ENCODE measurements at regions not wholly inside any gene's neighbourhood (a gene's known extent, or its start where the extent isn't known, plus 50 kb on each side); places are given as distances from the start of the nearest gene placed in this dataset.

- no peak for DNase-seq (ENCODE audit: low read depth)
These were observed 202.9 kb upstream of the CTNNB1 start for GRCh38 chr3:40996382-40996781.

GRCh38 chr3:40996827-40997710 is 202.2 kb upstream of the CTNNB1 start:
- no peak for DNase-seq (ENCODE audit: low read depth)

GRCh38 chr3:40997711-40998519 is 201.4 kb upstream of the CTNNB1 start:
- no peak for DNase-seq (ENCODE audit: low read depth)

GRCh38 chr3:40999682-41000081 is 199.6 kb upstream of the CTNNB1 start:
- no peak for DNase-seq (ENCODE audit: low read depth)

GRCh38 chr3:41000471-41000870 is 198.8 kb upstream of the CTNNB1 start:
- no peak for DNase-seq (ENCODE audit: low read depth)

- no peak for DNase-seq (ENCODE audit: low read depth)
These were observed 197.7 kb upstream of the CTNNB1 start for GRCh38 chr3:41001556-41001955.

GRCh38 chr3:41002104-41002503 is 197.2 kb upstream of the CTNNB1 start:
- no peak for DNase-seq (ENCODE audit: low read depth)

GRCh38 chr3:41007399-41007798 is 191.9 kb upstream of the CTNNB1 start:
- DNase-seq (ENCODE audit: low read depth), result no peak

- DNase-seq (ENCODE audit: low read depth), result no peak
These were observed 187.5 kb upstream of the CTNNB1 start for GRCh38 chr3:41011854-41012253.

GRCh38 chr3:41018855-41019254 is 180.4 kb upstream of the CTNNB1 start:
- DNase-seq (ENCODE audit: low read depth), result no peak

GRCh38 chr3:41024031-41024836 is 175.1 kb upstream of the CTNNB1 start:
- no peak for DNase-seq (ENCODE audit: low read depth)

- DNase-seq (ENCODE audit: low read depth), result no peak
These were observed 172.7 kb upstream of the CTNNB1 start for GRCh38 chr3:41026394-41027177.

GRCh38 chr3:41029356-41029755 is 169.9 kb upstream of the CTNNB1 start:
- DNase-seq (ENCODE audit: low read depth), result no peak

GRCh38 chr3:41030220-41030619 is 169.1 kb upstream of the CTNNB1 start:
- DNase-seq (ENCODE audit: low read depth), result no peak

- no peak for DNase-seq (ENCODE audit: low read depth)
These were observed 167.9 kb upstream of the CTNNB1 start for GRCh38 chr3:41031401-41031800.

- no peak for DNase-seq (ENCODE audit: low read depth)
These were observed 165.3 kb upstream of the CTNNB1 start for GRCh38 chr3:41033956-41034519.

GRCh38 chr3:41035456-41036022 is 163.8 kb upstream of the CTNNB1 start:
- no peak for DNase-seq (ENCODE audit: low read depth)

GRCh38 chr3:41037651-41038334 is 161.5 kb upstream of the CTNNB1 start:
- no peak for DNase-seq (ENCODE audit: low read depth)

- no peak for DNase-seq (ENCODE audit: low read depth)
These were observed 159.0 kb upstream of the CTNNB1 start for GRCh38 chr3:41040256-41040655.

GRCh38 chr3:41041462-41041861 is 157.8 kb upstream of the CTNNB1 start:
- no peak for DNase-seq (ENCODE audit: low read depth)
